H1 (cell line): ENCODE measurements at regions not wholly inside any gene's neighbourhood (a gene's known extent, or its start where the extent isn't known, plus 50 kb on each side); places are given as distances from the start of the nearest gene placed in this dataset.

ENCODE experiments used
- CTCF ChIA-PET: fragments of 300-600 bp; sonication (Branson Sonifier 250); formaldehyde crosslinking; loops from one replicate; lab custom pipeline; 2021; ENCODE audit not compliant: partially characterized antibody; lab: Charles Lee
- POLR2A ChIA-PET: fragments of 300-600 bp; sonication (Branson Sonifier 250); formaldehyde crosslinking; loops from one replicate; lab custom pipeline; 2021; ENCODE audit warnings: inconsistent platforms; ENCODE audit not compliant: partially characterized antibody; lab: Charles Lee
- DNase-seq, 2 experiments: peaks; one replicate each; pipeline versions ENCODE4 v3.0.0 to v3.0.0-alpha.2; 2010 to 2022; ENCODE audit warnings: low spot score in 2 of 2, low read depth in 1 of 2, mixed read lengths in 1 of 2
- FAIRE-seq: peaks from 2 replicates; lab custom pipeline; 2011; peaks lifted over from hg19 to GRCh38; lab: Jason Lieb, UNC
- H2AFZ ChIP-seq: 2 replicates; pipeline ENCODE4 v1.8.1; 2012; ENCODE audit warnings: low read length, inconsistent platforms
- H2AK5ac ChIP-seq: 2 replicates; pipeline ENCODE4 v1.6.1; 2013; ENCODE audit warnings: low read depth, low read length
- H2BK120ac ChIP-seq: replicated peaks from 2 replicates; pipeline ENCODE3; 2013; ENCODE audit warnings: low read depth, low read length, inconsistent platforms
- H2BK12ac ChIP-seq: 2 replicates; pipeline ENCODE4 v1.6.1; 2013; ENCODE audit warnings: low read depth, low read length
- H2BK15ac ChIP-seq: 2 replicates; pipeline ENCODE4 v1.6.1; 2013; ENCODE audit warnings: low read length
- H2BK20ac ChIP-seq: 2 replicates; pipeline ENCODE4 v1.6.1; 2013; ENCODE audit warnings: low read length
- H2BK5ac ChIP-seq: 2 replicates; pipeline ENCODE4 v1.6.1; 2013; ENCODE audit warnings: low read depth, low read length
- H3K14ac ChIP-seq: 2 replicates; pipeline ENCODE4 v1.6.1; 2013; ENCODE audit warnings: inconsistent platforms; ENCODE audit not compliant: insufficient read length
- H3K18ac ChIP-seq: 2 replicates; pipeline ENCODE4 v1.6.1; 2013; ENCODE audit warnings: low read length; ENCODE audit errors: extremely low read depth
- H3K23ac ChIP-seq: 2 replicates; pipeline ENCODE4 v1.6.1; 2013; ENCODE audit warnings: inconsistent platforms; ENCODE audit not compliant: insufficient read length
- H3K23me2 ChIP-seq: 2 replicates; pipeline ENCODE4 v1.6.1; 2013; ENCODE audit warnings: low read depth, low read length
- H3K27ac ChIP-seq: 2 replicates; pipeline ENCODE4 v1.6.1; 2011; ENCODE audit warnings: low read depth, low read length, inconsistent platforms
- H3K27me3 ChIP-seq, 4 experiments: replicated peaks in 1 of 4; 1 replicate in 1 of 4; 2 replicates in 3 of 4; pipeline versions ENCODE4 v1.6.1 to v1.8.1; 2011 to 2013; ENCODE audit warnings: low read length in 3 of 4, mild to moderate bottlenecking in 3 of 4, inconsistent platforms in 2 of 4, mixed read lengths in 2 of 4, moderate library complexity in 1 of 4; ENCODE audit not compliant: control insufficient read depth in 3 of 4, insufficient read depth in 3 of 4; ENCODE audit errors: extremely low read depth in 1 of 4
- H3K36me3 ChIP-seq, 4 experiments: 2 replicates each; pipeline versions ENCODE4 v1.6.1 to v1.8.1; 2011 to 2013; ENCODE audit warnings: mild to moderate bottlenecking in 4 of 4, low read length in 3 of 4, moderate library complexity in 2 of 4, control low read depth in 1 of 4, inconsistent platforms in 1 of 4; ENCODE audit not compliant: insufficient read depth in 4 of 4, control insufficient read depth in 2 of 4
- H3K4ac ChIP-seq: replicated peaks from 2 replicates; pipeline ENCODE3; 2013; ENCODE audit warnings: low read length, low read depth, mixed read lengths, inconsistent platforms; ENCODE audit not compliant: insufficient read length
- H3K4me1 ChIP-seq, 4 experiments: replicated peaks in 1 of 4; 1 replicate in 1 of 4; 2 replicates in 3 of 4; pipeline versions ENCODE4 v1.6.1 to v1.8.1; 2011 to 2013; ENCODE audit warnings: low read length in 3 of 4, inconsistent platforms in 2 of 4, mixed read lengths in 1 of 4; ENCODE audit not compliant: insufficient read depth in 4 of 4, control insufficient read depth in 3 of 4
- H3K4me2 ChIP-seq, 2 experiments: 2 replicates each; pipeline versions ENCODE4 v1.6.1 to v1.8.1; 2011 to 2013; ENCODE audit warnings: low read depth in 2 of 2, low read length in 2 of 2, control low read depth in 1 of 2, inconsistent platforms in 1 of 2, mild to moderate bottlenecking in 1 of 2; ENCODE audit not compliant: insufficient read depth in 1 of 2
- H3K4me3 ChIP-seq, 4 experiments: fragments of 200-600, 300-600 bp in 1 of 4; sonication (generic), shearing (Covaris generic), sonication (Bioruptor Twin) in 1 of 4; 2 replicates each; pipeline versions ENCODE4 v1.5.1 to v1.8.1; 2011 to 2016; ENCODE audit warnings: low read length in 4 of 4, low read depth in 3 of 4, control low read depth in 2 of 4, inconsistent platforms in 2 of 4, mild to moderate bottlenecking in 2 of 4, mixed read lengths in 1 of 4, moderate library complexity in 1 of 4; ENCODE audit not compliant: insufficient read depth in 2 of 4; ENCODE audit errors: extremely low read depth in 1 of 4
- H3K56ac ChIP-seq: replicated peaks from 2 replicates; pipeline ENCODE3; 2013; ENCODE audit warnings: low read depth, mild to moderate bottlenecking, mixed read lengths, low read length, inconsistent platforms; ENCODE audit not compliant: insufficient read length
- H3K79me1 ChIP-seq: 2 replicates; pipeline ENCODE4 v1.6.1; 2013; ENCODE audit warnings: low read depth, low read length, control low read depth
- H3K79me2 ChIP-seq, 2 experiments: 2 replicates each; pipeline versions ENCODE4 v1.6.1 to v1.8.1; 2012 to 2013; ENCODE audit warnings: low read length in 2 of 2, mild to moderate bottlenecking in 2 of 2, inconsistent platforms in 1 of 2; ENCODE audit not compliant: insufficient read depth in 2 of 2, control insufficient read depth in 1 of 2
- H3K9ac ChIP-seq, 4 experiments: replicated peaks in 1 of 4; 1 replicate in 1 of 4; 2 replicates in 3 of 4; pipeline versions ENCODE4 v1.6.1 to v1.8.1; 2011 to 2013; ENCODE audit warnings: low read depth in 3 of 4, low read length in 3 of 4, control low read depth in 2 of 4, mild to moderate bottlenecking in 2 of 4, moderate library complexity in 2 of 4, inconsistent platforms in 1 of 4; ENCODE audit errors: extremely low read depth in 1 of 4
- H3K9me3 ChIP-seq, 2 experiments: 2 replicates each; pipeline versions ENCODE4 v1.6.1 to v1.8.1; 2012 to 2013; ENCODE audit warnings: mild to moderate bottlenecking in 2 of 2, moderate library complexity in 2 of 2, control low read depth in 1 of 2, inconsistent platforms in 1 of 2, low read depth in 1 of 2, low read length in 1 of 2, mixed read lengths in 1 of 2; ENCODE audit not compliant: insufficient read depth in 2 of 2
- H4K20me1 ChIP-seq, 2 experiments: replicated peaks in 1 of 2; 2 replicates each; pipeline versions ENCODE3 to v1.8.1; 2011 to 2013; ENCODE audit warnings: inconsistent platforms in 2 of 2, low read length in 2 of 2, mild to moderate bottlenecking in 1 of 2; ENCODE audit not compliant: insufficient read depth in 2 of 2, control insufficient read depth in 1 of 2
- H4K5ac ChIP-seq: 2 replicates; pipeline ENCODE4 v1.6.1; 2013; ENCODE audit warnings: low read length, low read depth, mixed read lengths, inconsistent platforms; ENCODE audit not compliant: insufficient read length
- H4K8ac ChIP-seq: 2 replicates; pipeline ENCODE4 v1.8.0; 2013; ENCODE audit warnings: mild to moderate bottlenecking, moderate library complexity, low read length, inconsistent platforms; ENCODE audit not compliant: insufficient read depth; ENCODE audit errors: extremely low read depth
- H4K91ac ChIP-seq: replicated peaks from 2 replicates; pipeline ENCODE3; 2013; ENCODE audit warnings: low read length, mixed read lengths, inconsistent platforms; ENCODE audit not compliant: insufficient read length
- ASH2L ChIP-seq: fragments of 200-600, 300-600 bp; sonication (generic); IDR thresholded peaks from one replicate; pipeline ENCODE4 v1.7.1; 2017; ENCODE audit warnings: low read length
- BACH1 ChIP-seq: IDR thresholded peaks from 2 replicates; pipeline ENCODE4 v1.6.1; 2012; ENCODE audit warnings: low read length, improper control_type of control experiment
- CEBPB ChIP-seq: IDR thresholded peaks from 2 replicates; pipeline ENCODE4 v1.6.1; 2012; ENCODE audit warnings: low read depth, low read length
- CHD1 ChIP-seq: IDR thresholded peaks from 2 replicates; pipeline ENCODE4 v1.6.1; 2012; ENCODE audit warnings: low read depth, low read length, improper control_type of control experiment
- CREB1 ChIP-seq: IDR thresholded peaks from 2 replicates; pipeline ENCODE4 v1.6.1; 2012; ENCODE audit warnings: inconsistent platforms
- EP300 ChIP-seq, 2 experiments: IDR thresholded peaks; 1 replicate in 1 of 2; 2 replicates in 1 of 2; pipeline ENCODE4 v1.6.1; 2011 to 2012; ENCODE audit warnings: low read depth in 2 of 2, low read length in 2 of 2, mild to moderate bottlenecking in 2 of 2, borderline replicate concordance in 1 of 2, inconsistent platforms in 1 of 2, moderate library complexity in 1 of 2
- EZH2 ChIP-seq: fragments of 200-600 bp; sonication (generic); IDR thresholded peaks from 2 replicates; pipeline ENCODE4 v1.7.1; 2012; ENCODE audit warnings: low read depth, mild to moderate bottlenecking, moderate library complexity, low read length, inconsistent platforms; ENCODE audit not compliant: severe bottlenecking
- GTF2F1 ChIP-seq: IDR thresholded peaks from 2 replicates; pipeline ENCODE4 v1.6.1; 2012; ENCODE audit warnings: low read depth, low read length, improper control_type of control experiment, borderline replicate concordance
- RAD21 ChIP-seq, 2 experiments: IDR thresholded peaks in 1 of 2; conservative IDR thresholded peaks in 1 of 2; 2 replicates each; pipeline ENCODE4 v1.6.1; 2011; ENCODE audit warnings: low read depth in 2 of 2, low read length in 2 of 2, improper control_type of control experiment in 1 of 2, inconsistent platforms in 1 of 2, mild to moderate bottlenecking in 1 of 2, moderate library complexity in 1 of 2
- RNF2 ChIP-seq: fragments of 200-900, 300-1000 bp; sonication (generic); IDR thresholded peaks from 2 replicates; pipeline ENCODE4 v1.7.1; 2016; ENCODE audit warnings: borderline replicate concordance, low read depth, mild to moderate bottlenecking, antibody characterized with exemption, low read length; ENCODE audit not compliant: poor library complexity, severe bottlenecking; ENCODE audit errors: missing control alignments
- RXRA ChIP-seq: IDR thresholded peaks from 2 replicates; pipeline ENCODE4 v1.6.1; 2011; ENCODE audit warnings: low read depth, mild to moderate bottlenecking, low read length, moderate library complexity; ENCODE audit not compliant: insufficient read depth
- SIN3A ChIP-seq, 2 experiments: IDR thresholded peaks in 1 of 2; conservative IDR thresholded peaks in 1 of 2; 2 replicates each; pipeline ENCODE4 v1.6.1; 2011 to 2012; ENCODE audit warnings: low read length in 2 of 2, improper control_type of control experiment in 1 of 2, low read depth in 1 of 2, mild to moderate bottlenecking in 1 of 2
- SIRT6 ChIP-seq: IDR thresholded peaks from one replicate; pipeline ENCODE4 v1.7.1; 2012; ENCODE audit warnings: low read length, inconsistent platforms
- SRF ChIP-seq: IDR thresholded peaks from 2 replicates; pipeline ENCODE4 v1.6.1; 2011; ENCODE audit warnings: mild to moderate bottlenecking, low read depth, low read length, moderate library complexity
- WGBS, 2 experiments: shearing (Covaris generic) in 1 of 2; methylation state at CpG; one replicate each; pipeline versions ENCODE4 v1.1.6 to v1.1.7; 2013 to 2015; ENCODE audit warnings: low lambda C conversion rate in 2 of 2, mixed read lengths in 2 of 2, inconsistent platforms in 1 of 2, low coverage in 1 of 2, missing lambda C conversion rate in 1 of 2; ENCODE audit not compliant: insufficient replicate concordance in 2 of 2, insufficient coverage in 1 of 2, insufficient read length in 1 of 2; ENCODE audit errors: extremely low coverage in 1 of 2, missing lambda C conversion rate in 1 of 2; 5-methylcytosine and 5-hydroxymethylcytosine counted together

DNA sequence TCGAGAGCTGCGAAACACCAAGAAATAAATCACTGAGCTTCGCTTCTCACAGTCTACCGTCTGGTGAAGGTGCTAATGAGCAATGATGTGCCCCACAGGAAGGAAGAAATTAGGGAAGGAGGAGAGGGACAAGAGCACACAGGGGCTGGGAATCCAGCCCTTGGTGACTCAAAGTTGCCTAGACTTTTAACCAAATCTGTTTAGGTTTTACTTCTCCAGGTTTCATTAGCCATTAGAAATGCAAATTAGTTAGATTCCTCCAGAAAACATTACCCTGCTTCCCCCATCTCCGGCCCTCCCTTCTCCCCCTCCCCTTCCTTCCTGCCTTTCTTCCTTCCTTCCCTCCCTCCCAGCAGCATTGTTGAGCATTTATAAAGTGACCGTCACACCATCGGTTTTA is 59.3 kb upstream of the UBE2E1 start:
- no peak overlapping the region for H3K23ac ChIP-seq
- no peak overlapping the region; a peak in 1 of 7 replicates for H3K9ac ChIP-seq
- H3K4me1 ChIP-seq = peaks cover 10 to 25% (median 15%) of the 10 kb centered on the region in 4 experiments
- H4K8ac ChIP-seq = no peak overlapping the region
- H3K36me3 ChIP-seq = no peaks in the 10 kb centered on the region
- DNase-seq (no peak), FAIRE-seq (no peak)
- H2BK15ac ChIP-seq = no peak overlapping the region
- H3K4me3 ChIP-seq = peak overlapping the region in 3 of 4 experiments; percentile 32 to 45 (median 36); a peak in 4 of 8 replicates
- no peak overlapping the region for H3K4ac ChIP-seq
- POLR2A ChIA-PET = interaction anchor here (1.1 to 2.9 kb wide), 2 partner anchors 64 to 171 kb away, joined by 4 to 13 read pairs; partner anchors contain the start of genes NKIRAS1 and RPL15
- no peak overlapping the region for H2AFZ ChIP-seq
- peaks cover 9% of the 10 kb centered on the region; the same call in 1 of the 2 replicates for H3K23me2 ChIP-seq
- no peaks in the 10 kb centered on the region for H3K9me3 ChIP-seq
- H4K91ac ChIP-seq = no peak overlapping the region
- no peak overlapping the region for H3K56ac ChIP-seq
- H3K79me2 ChIP-seq = no peaks in the 10 kb centered on the region
- H2AK5ac ChIP-seq = no peak overlapping the region
- no peaks in the 10 kb centered on the region for H4K20me1 ChIP-seq
- no peak overlapping the region; the same call in 1 of the 2 replicates for H3K18ac ChIP-seq
- no peak overlapping the region for H2BK20ac ChIP-seq
- H2BK12ac ChIP-seq = no peak overlapping the region
- 20% methylated on average over 7 of the region's 7 CpGs; no CpG with 5 or more reads in 1 of the 2 experiments for WGBS, 2 experiments
- no peak overlapping the region for H4K5ac ChIP-seq
- H3K4me2 ChIP-seq = peak overlapping the region; percentile 59 to 75
- H3K27me3 ChIP-seq = peaks cover 10 to 40% (median 34%) of the 10 kb centered on the region in 4 experiments
- H3K79me1 ChIP-seq = no peaks in the 10 kb centered on the region
- CTCF ChIA-PET = interaction anchor here (0.6 to 2.4 kb wide), 9 partner anchors 10 to 627 kb away, joined by 3 to 13 read pairs (median 3); no protein-coding TSS in a partner anchor
- H2BK120ac ChIP-seq = no peak overlapping the region
- H3K14ac ChIP-seq = no peak overlapping the region
- H2BK5ac ChIP-seq = no peak overlapping the region
- no peak overlapping the region for H3K27ac ChIP-seq
- TF ChIP-seq GTF2F1 (no peak), RAD21 (IDR thresholded peaks at IDR 0.05 in 1 of 2, conservative IDR thresholded peaks at IDR 0.05 in 1 of 2; ENCODE audit: low read depth in 2 of 2, low read length in 2 of 2) (no peak), SIN3A (conservative IDR thresholded peaks at IDR 0.05 in 1 of 2, IDR thresholded peaks at IDR 0.05 in 1 of 2; ENCODE audit: low read depth in 1 of 2, low read length in 2 of 2) (no peak), EZH2 (no peak), CEBPB (no peak), CHD1 (no peak), SRF (no peak), EP300 (IDR thresholded peaks at IDR 0.05; ENCODE audit: borderline replicate concordance in 1 of 2, low read depth in 2 of 2, low read length in 2 of 2) (no peak), BACH1 (no peak), RXRA (no peak), ASH2L (no peak), SIRT6 (no peak), CREB1 (no peak), RNF2 (no peak)
